Stimulated activated CD4-positive, alpha-beta T cell treated with anti-CD3 and anti-CD28 coated beads, TNF-alpha, amount 100 ng/mL, for 1 hour (primary cell): ENCODE measurements at regions not wholly inside any gene's neighbourhood (a gene's known extent, or its start where the extent isn't known, plus 50 kb on each side); places are given as distances from the start of the nearest gene placed in this dataset.

ENCODE experiments used
- DNase-seq, 3 donors: peaks; one replicate each; pipeline ENCODE4 v3.0.0-alpha.2; 2020; ENCODE audit warnings: low read depth in 3 of 3, low spot score in 1 of 3

DNA sequence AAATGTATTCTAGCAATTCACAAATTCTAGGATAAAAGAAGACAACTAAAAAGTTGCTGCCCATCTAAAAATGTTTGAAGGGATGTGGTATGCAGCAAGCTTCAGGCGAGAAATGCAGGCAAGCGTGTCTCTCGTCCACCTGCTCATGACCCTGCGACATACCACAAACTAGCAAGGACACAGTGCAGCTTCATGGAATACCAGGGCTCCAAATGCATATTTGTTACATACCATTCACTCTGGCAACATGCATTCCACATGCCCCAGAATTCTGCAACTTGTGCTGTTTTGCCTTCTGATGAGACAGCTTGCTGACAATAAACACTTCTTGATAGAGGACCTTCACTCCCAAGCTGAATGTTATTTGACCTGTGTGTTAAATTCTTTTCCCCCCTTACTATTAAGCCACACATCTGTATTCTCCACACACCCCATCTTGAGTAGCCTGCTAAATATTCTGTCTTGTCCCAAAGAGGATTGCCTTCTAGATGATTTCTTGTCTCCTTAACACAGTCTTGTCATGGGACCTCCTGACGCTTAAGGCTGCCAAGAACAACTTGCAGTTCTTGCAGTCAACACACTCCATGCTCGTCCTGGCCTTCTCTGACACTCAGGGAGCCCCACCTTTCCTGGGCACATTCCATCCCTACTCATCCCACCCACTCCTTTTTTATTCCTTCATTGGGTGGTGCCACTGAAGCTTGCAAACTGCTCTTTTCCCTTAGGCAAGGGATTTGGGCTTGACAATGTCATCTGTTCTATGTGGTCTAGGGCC is 340.5 kb downstream of the PIK3R1 start:
- DNase-seq = no peak

DNA sequence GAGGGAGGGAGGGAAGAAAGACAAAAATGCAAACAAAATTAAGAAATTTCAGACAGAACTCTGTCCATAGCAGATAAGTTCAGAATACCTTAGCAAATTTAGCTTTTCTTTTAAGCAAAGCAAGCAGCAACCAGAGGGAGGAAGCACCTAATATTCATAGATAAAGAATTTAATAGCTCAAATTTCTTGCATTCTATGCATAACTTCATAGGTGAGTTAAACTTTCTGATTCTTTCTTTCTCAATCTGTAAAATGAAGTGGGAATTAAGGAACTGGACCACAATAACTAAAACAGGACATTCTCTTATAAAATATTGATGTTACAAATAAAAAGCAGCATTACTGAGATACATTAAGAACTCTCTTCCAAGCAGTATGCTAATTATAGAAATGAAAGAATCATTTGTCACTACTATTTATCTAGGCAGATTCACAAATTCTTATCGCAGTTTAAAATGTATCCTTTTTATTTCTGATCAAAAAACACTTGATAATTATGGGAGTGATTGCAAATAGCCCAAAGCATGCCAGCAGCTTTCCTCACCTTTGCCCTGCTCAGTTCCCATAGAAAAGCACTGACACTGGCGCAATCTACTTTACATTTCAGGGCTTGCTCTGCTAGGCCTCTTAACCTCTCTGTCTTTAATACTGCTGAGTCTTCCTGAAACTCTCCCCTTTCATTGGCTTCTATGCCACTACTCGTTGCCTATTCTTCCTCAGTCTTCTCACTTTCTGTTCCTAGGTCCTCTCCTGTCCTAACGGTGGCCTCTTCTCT is 341.8 kb downstream of the PIK3R1 start:
- no peak for DNase-seq

DNA sequence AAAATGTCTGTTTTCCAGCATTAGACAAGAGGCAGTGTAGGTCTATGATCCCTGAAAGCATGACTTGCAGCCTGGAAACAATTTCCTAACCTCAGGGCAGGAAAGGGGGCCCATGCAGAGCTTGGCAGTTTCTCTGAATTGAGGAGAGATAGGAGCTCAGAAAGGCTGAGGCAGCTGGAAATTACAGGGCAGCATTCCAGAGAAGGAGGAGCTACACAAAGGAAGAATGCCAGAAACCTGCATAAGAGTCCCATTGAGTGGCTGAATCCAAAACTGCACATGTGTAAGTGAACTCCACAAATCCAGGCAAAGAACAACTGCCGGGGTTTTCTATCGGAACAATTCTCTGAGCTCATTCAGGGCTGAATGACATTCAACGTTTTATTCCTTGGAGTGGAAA is 346.8 kb downstream of the PIK3R1 start:
- DNase-seq = no peak

DNA sequence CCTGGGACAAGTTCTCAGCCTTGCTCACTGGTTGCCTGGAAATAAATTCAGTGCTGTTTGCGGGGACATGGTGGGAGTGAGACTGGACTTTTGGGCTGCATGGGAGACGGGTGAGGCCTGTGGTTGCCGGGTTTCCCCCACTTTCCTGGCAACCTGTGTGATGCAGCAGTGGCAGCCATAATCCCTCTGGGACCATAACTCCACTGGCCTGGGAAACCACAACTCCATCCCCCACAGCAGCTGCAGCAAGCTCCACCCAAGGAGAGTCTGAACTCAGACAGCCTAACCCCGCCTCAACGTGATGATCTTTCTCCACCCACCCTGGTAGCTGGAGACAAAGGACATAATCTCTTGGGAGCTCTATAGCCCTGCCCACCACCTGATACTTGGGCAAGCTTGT is 349.9 kb downstream of the PIK3R1 start:
- no peak for DNase-seq

DNA sequence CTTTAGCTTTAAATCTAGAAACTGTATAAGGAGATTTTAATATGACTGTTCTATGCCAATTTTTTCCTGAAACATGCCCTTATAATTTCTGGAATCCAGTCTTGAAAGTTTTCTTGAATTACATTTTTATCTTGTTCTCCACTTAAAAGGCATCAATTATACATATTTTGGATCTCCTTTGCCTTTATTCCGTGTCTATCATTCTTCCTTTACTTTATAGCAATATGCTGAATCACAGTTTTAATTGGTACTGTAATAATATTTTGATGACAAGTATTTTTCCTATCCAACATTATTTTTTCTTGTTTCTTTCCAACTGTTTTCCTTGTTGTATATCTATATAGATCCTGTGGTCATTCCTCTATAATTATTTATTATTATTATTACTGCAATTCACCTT is 361.2 kb downstream of the PIK3R1 start:
- DNase-seq = no peak

DNA sequence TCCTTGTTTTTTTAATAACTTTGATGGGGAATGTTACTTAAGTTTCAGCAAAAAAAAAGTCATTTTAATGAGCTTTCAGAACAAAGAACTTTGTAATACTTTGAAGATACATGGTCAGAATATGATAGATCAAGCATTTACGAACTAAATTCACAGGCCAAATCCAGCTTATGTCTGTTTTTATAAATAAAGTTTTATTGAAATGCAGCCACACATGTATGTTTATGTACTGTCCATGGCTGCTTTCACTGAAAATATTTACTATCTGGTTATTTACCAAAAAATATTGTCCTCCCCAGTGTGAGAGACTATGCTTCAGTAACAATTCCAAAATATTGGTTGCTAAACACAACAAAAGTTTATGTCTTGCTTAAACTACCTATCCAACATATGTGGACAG is 366.7 kb downstream of the PIK3R1 start:
- DNase-seq = no peak

DNA sequence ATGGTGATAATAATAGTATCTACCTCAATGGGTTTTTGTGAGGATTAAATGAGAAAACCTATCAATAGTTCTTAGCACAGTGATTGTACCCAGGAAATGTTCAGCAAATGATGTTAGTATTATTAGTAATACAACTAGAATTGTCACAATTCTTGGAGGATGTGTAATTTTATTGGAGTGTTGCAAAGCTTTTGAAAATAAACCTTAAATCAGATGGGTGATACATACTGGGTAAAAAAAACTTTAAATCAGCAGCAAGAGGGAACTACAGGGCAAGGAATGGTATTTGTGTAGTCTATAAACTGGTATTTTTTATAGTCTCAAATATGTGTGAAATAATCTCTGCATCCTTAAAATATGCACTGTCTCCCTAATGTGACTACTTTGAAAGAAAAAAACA is 371.6 kb downstream of the PIK3R1 start:
- DNase-seq = no peak

DNA sequence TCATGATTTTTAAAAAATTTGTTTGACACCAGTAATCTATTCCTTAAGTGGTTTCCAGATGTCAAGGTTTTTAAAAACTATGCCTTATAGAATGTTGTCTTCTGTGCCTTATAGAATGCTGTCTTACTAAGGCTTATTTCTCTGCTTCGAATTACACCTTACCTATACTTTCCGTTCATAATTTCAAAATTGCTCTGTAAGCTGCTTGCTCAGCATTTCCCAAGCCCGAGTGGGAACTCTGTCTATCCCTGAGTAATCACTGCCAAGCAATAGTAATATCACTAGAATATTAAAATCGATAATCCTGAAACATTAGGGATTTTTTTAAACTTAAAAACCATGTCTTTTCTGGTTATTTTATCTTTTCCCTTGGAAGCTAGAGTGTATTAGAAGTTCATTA is 376.3 kb downstream of the PIK3R1 start:
- no peak for DNase-seq

DNA sequence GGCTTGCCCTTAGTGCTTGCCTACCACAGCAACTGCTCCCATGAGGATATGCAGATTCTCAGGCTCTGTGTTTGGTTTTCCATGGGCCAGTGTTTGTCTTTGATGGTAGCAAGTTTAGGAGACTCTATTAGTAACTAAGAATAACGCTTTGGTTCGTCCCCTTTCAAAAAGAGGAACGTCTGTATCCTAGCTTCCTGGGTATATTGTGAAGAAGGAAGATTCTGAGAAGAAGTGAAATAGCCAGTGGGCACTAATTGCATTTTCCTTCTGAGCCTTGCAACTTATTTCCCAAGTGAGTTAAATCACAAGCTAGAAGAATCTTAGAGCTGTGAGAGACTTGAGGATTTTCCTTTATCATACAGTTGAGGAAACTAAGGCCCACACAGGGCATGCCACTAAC is 376.8 kb downstream of the PIK3R1 start:
- no peak for DNase-seq

DNA sequence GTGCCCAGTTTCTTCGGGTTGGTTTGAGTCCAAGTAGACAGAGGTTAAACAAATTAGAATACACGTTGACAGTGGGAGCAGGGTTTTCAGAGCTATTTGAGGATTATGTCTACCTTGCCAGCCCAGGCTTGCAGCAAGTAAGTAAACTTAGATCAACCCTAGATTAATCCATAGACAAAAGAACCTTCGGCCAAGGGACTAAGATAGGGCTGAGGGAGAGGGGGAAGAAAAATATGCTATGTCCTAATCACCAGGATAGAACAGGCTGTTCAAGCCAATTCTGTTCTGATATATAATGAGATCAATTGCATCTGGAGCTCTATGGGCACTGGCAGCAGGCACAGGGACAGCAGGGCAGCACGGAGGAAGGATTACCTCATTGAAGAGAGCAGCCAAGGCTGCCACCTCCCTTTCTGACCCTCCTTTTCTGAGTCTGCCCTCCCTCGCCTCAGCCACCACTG is 377.7 kb downstream of the PIK3R1 start:
- no peak for DNase-seq

DNA sequence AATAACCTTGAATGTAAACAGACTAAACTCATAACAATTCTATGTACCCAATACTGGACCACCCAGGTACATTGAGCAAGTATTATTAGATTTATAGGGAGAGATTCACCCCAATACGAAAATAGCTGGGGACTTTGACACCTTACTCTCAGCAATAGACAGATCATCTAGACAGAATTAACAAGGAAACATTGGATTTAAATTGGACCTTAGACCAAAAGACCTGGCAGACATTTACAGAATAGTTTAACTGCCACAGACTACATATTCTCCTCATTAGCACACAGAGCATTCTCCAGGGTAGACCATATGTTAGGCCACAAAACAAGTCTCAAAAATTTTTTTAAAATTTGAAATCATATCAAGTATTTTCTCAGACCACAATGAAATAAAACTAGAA is 397.4 kb downstream of the PIK3R1 start:
- no peak for DNase-seq

DNA sequence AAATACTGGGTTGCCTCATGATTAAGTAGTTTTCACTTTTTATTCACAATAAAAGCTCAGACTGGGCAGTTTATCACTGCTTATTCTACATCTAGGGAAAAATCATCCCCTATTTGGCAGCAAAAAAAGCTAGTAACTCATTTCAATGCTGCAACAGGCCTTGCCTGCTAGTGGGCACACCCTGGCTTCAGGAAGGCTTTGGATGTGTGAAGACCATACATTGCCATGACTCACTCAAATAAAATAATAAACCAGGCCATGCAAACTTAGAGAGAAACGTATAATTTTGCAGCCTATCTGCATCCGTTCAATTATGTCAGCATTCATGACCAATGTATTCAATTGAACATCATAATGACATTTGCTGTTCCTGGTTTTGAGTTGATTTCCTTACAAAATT is 402.9 kb downstream of the PIK3R1 start:
- no peak for DNase-seq

DNA sequence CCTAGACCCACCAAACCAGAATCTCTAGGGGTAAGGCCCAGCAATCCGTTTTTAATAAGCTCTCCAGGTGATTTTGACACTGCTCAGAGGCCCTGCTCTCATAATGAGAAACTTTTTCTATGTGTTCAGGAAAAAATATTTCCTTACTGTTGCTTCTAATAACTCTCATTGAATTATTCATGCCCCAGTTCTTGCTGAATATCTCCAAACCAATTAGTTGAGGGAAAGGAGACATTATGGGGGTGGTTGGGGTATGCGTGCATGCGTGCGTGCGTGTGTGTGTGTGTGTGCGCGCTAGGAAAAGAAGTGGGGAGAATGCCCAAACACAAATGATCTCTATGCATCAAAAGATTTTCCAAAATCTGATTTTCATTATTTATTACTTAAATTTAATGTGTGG is 411.4 kb downstream of the PIK3R1 start:
- DNase-seq = no peak

DNA sequence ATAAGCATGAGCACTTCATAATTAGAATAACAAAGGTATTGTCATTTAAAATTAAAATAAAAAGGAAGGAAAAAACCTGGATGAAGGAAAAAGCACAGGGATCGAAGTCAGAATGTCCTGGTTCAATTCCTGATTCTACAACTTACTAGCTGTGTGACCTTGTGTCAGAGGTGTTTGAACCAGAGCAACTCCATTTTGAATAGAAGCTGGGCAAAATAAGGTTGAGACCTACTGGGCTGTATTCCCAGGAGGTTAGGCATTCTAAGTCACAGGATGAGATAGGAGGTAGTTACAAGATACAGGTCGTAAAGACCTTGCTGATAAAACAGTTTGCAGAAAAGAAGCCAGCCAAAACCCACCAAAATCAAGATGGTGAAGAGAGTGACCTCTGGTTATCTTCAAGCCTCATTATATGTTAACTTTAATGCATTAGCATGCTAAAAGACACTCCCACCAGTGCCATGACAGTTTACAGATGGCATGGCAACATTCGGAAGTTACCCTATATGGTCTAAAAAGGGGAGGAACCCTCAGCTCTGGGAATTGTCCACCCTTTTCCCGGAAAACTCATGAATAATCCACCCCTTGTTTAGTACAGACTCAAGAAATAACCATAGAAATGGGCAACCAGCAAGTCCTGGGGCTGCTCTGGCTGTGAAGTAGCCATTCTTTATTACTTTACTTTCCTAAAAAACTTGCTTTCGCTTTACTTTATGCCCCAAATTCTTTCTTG is 412.7 kb downstream of the PIK3R1 start:
- DNase-seq = no peak

DNA sequence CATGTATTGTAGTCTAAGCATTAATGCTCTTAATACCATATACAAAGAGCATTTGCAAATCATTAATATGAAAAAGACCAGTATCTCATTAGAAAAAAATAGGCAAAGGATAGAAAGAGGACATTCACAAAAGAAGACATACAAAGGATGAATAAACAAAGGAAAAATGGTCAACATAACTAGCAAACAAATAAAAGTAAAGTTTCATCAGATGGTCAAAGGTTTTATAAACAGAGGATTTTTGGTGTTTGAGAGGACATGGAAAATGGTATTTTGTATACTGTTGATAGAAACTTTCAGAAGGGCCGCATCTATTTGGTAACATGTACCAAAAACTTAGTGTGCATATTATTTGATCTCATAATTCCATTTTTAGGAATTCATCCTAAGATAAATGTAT is 414.8 kb downstream of the PIK3R1 start:
- no peak for DNase-seq

DNA sequence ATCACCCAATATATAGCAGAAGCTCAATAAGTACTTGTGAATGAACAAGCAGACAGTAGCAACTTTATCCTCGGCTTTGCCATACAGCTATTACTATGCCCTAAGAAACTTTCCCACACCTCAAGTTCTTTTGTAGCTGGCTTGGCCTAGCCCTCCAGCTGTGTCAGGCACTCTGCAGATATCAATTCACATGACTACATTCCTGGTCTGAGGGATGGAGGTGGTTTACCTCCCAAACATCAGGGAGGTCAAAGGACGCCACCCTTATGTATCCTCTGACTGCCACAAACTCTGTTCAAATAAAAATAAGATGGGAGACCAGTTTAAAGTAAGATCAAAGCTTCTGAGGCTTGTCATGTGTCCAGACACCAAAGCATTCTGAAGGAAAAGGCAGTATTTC is 416.3 kb downstream of the PIK3R1 start:
- DNase-seq = no peak

DNA sequence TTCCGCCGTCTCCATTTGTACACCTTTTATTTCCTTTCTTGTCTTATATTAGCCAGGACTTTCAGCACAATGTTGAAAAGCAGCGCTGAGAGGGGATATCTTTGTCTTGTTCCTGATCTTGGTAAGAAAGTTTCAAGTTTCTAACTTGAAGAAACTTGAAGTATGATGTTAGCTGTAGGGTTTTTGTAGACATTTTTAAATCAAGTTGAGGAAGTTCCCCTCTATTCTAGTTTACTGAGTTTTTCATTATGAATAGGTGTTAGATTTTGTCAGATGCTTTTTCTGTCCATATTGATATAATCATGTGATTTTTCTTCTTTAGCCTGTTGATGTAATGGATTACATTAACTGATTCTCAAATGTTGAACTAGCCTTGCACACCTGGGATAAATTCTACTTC is 425.7 kb downstream of the PIK3R1 start:
- DNase-seq = no peak

DNA sequence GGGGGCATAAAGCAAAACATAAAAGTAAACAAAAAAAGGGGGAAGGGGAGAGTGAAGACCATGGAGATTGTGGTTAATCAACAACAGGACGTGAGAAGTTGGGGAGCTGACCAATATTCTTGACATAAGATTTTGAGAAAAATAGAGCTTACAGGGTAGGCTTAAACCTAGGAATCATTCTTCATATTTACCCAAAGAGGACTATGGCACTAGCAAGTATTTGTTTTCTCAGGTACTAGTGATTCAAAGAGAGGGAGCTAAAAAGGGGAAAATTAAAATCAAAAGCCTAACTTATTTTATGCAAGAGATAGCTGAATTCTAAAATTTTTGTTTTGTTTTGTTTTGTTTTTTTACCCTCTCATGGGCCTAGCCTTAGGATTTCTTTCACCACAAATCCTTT is 427.5 kb downstream of the PIK3R1 start:
- no peak for DNase-seq

DNA sequence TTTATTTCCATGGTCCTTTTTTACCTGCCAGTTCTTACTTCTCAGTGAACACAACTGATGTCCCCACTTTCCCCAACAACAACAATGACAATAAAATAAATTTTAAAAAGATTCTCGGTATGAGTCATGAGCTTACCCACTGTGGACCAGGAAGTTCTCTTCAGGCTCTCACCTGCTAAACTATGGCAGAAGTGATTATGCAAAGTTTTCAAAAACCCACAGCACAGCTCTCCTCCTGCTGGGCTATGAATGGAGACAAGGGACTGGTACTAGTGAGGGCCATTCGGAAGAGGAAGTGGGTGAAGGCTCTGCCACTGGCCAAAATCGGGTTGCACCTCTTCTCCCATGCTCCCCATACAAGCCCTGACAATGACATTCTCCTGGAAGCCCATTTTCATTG is 429.4 kb downstream of the PIK3R1 start:
- DNase-seq = no peak

DNA sequence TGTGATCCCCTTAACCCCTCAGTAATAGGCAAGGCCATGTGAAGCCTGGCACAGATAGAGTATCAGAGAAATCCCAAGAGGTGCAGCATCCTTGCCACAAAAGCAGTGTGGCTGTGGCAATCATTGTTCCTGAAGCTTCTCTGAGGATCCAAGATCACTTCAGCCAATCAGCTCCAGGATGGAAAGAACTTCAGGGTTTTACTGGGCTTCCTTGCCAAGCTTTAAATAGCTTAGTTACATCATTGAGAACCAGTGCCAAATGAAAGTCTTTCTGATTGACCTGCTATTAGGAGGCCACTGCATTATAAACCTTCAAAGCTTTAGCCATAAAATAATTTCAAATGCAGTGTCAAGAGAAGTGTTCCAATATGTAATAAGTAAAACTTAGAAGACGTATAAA is 430.6 kb downstream of the PIK3R1 start:
- DNase-seq = no peak

DNA sequence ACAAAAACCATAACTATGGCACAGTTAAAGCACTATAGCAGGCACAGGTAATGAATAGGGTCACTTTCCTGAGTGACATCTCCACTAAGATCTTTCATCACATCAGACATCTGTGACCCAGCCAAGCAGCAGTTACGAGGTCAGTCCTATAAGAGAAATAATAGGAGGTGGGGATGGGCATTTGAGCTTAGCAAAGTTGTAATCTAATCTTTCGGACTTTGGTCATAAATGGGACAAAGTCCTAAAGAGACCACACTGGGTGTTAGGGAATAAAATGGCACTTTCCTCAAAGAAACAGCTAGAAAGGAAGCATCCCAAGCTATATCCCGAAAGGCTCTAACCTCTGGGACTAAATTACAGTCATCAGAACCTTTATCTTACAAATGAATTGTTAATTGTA is 432.2 kb downstream of the PIK3R1 start:
- DNase-seq = no peak
